Esophagus squamous epithelium (tissue), 5 donors: ENCODE measurements at regions not wholly inside any gene's neighbourhood (a gene's known extent, or its start where the extent isn't known, plus 50 kb on each side); places are given as distances from the start of the nearest gene placed in this dataset.

ENCODE experiments used
- DNase-seq: peaks from one replicate; lab custom pipeline; 2025; lab: John Stamatoyannopoulos, UW
- H3K27ac ChIP-seq, 4 donors: fragments of 200-600 bp; sonication (generic); one replicate each; pipeline ENCODE4 v1.5.1; 2016 to 2019; ENCODE audit warnings: mild to moderate bottlenecking in 1 of 4
- H3K27me3 ChIP-seq, 4 donors: fragments of 200-600 bp; sonication (generic); 1 replicate in 3 of 4; 2 replicates in 1 of 4; pipeline versions ENCODE4 v1.5.1 to v1.6.0; 2017 to 2021; ENCODE audit warnings: antibody characterized with exemption in 1 of 4
- H3K36me3 ChIP-seq, 3 donors: fragments of 200-600 bp; sonication (generic); one replicate each; pipeline ENCODE4 v1.5.1; 2016 to 2019
- H3K4me1 ChIP-seq, 3 donors: fragments of 200-600 bp; sonication (generic); one replicate each; pipeline ENCODE4 v1.5.1; 2017 to 2019
- H3K4me3 ChIP-seq, 4 donors: fragments of 200-600 bp; sonication (generic); 1 replicate in 3 of 4; 2 replicates in 1 of 4; pipeline ENCODE4 v1.5.1; 2016 to 2019; ENCODE audit warnings: mild to moderate bottlenecking in 2 of 4, moderate library complexity in 1 of 4
- H3K9me3 ChIP-seq, 3 donors: fragments of 200-600 bp; sonication (generic); one replicate each; pipeline ENCODE4 v1.5.1; 2016 to 2019
- POLR2A ChIP-seq, 4 donors: fragments of 450-650 bp; IDR thresholded peaks; one replicate each; pipeline ENCODE4 v1.6.1; 2017; ENCODE audit warnings: antibody characterized with exemption in 4 of 4, mild to moderate bottlenecking in 4 of 4, moderate library complexity in 3 of 4
- WGBS, 2 donors: methylation state at CpG; one replicate each; pipeline ENCODE4 v1.1.5; 2018; 5-methylcytosine and 5-hydroxymethylcytosine counted together
- intact Hi-C: fragments of 100-400 bp; cut with DNase I; formaldehyde crosslinking; loops from one replicate; pipeline ENCODE4 v1.15.0; 2022
- TF ChIP-seq, protein P1 (sequence below), 6 experiments: fragments of 450-650 bp in 4 of 6; fragments of 200-600 bp in 2 of 6; sonication (generic) in 2 of 6; IDR thresholded peaks; one replicate each; pipeline ENCODE4 v1.5.1; 2016 to 2019; ENCODE audit warnings: antibody characterized with exemption in 6 of 6, mild to moderate bottlenecking in 4 of 6, moderate library complexity in 4 of 6
- donor health status: DM: yes; HTN: yes; CAD: no.

DNA sequence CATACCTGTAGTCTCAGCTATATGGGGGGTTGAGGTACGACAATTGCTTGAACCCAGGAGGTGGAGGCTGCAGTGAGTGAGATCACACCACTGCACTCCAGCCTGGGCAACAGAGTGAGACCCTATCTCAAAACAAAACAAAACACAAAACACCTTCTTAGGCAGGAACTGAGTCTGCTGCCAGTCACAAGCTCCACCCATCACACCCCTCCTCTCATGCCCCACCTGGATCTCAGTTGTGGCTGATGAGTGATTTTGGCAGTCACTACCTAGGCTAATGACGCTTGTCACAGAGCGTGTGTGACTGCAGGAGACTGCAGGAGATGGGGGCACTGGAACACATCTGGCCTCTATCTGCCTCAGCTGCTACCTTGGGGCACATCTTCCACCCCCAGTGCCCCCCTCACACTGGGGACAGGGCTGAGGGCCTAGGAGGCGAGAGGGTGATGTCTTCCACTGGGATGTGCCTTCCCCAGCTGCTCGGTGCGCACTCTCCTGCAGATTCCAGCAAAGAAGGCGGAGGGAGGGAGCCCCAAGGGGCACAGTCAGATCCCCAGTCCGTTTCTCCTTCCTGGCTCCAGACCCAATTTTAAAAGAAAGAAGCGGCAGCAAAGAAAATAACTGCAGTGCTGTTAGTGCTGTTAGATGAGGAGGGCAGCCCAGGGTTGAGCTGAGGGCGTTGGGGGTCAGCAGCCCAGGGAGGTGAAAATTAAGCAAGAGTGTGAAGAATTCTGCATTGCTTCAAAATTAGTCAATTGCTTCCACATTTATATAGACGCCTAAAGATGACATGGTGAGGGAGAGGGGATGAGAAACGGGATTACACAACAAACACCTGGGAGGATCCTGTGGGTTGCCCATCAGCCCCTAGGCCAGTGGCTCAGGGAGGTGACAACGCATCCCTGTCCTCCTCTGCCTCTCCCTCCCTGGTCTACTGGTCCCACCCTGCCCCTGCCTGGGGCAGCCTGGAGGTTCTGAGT lies 143.6 kb upstream of the HAAO start:
- no peak for DNase-seq
- Histone ChIP-seq H3K27ac (peak overlapping the region; percentile 67 to 91 (median 77)), H3K27me3 (no peaks in the 10 kb centered on the region), H3K4me3 (no peak overlapping the region), H3K4me1 (peaks cover 30 to 89% (median 78%) of the 10 kb centered on the region in 3 donors), H3K9me3 (no peaks in the 10 kb centered on the region), H3K36me3 (no peaks in the 10 kb centered on the region)
- intact Hi-C loops = no loop called here
- TF ChIP-seq POLR2A (IDR thresholded peaks at IDR 0.05) = no peak
- TF ChIP-seq, protein P1, sequence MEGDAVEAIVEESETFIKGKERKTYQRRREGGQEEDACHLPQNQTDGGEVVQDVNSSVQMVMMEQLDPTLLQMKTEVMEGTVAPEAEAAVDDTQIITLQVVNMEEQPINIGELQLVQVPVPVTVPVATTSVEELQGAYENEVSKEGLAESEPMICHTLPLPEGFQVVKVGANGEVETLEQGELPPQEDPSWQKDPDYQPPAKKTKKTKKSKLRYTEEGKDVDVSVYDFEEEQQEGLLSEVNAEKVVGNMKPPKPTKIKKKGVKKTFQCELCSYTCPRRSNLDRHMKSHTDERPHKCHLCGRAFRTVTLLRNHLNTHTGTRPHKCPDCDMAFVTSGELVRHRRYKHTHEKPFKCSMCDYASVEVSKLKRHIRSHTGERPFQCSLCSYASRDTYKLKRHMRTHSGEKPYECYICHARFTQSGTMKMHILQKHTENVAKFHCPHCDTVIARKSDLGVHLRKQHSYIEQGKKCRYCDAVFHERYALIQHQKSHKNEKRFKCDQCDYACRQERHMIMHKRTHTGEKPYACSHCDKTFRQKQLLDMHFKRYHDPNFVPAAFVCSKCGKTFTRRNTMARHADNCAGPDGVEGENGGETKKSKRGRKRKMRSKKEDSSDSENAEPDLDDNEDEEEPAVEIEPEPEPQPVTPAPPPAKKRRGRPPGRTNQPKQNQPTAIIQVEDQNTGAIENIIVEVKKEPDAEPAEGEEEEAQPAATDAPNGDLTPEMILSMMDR (IDR thresholded peaks at IDR 0.05) = no peak
- 34 to 47% methylated on average over 10 of the region's 13 CpGs for WGBS, 2 donors

DNA sequence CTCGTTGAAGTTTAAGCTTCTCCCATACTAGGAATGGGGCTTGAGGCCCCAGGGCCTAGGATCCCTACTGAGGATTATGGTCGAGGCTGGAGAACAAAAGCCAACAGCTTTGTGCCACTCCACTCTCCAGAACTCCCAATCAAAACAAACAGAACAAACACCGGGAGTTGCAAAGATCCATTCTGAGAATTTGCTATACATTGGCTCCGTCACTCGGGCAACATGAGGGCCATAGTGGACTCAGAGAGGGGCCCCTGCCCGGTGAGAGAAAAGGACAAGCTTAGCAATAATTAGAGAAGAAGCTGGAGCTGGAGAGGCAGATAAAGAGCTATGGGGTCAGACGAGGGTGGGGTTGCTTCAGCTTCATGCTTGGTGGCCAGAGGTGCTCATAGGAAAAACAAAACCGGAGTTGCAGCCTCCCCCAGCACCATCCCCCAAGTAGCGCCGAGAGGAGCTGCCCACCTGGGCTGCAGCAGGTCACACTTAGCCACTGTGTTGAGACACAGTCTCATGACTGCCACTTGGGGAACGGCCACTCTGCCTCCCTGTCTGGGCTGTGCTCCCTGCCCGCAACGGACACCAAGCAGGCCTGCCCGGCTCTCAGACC lies 142.3 kb upstream of the HAAO start:
- 57 to 83% methylated on average over 11 of the region's 14 CpGs for WGBS, 2 donors
- no peak for TF ChIP-seq POLR2A (IDR thresholded peaks at IDR 0.05)
- TF ChIP-seq, protein P1 (IDR thresholded peaks at IDR 0.05) = no peak
- H3K27me3 ChIP-seq = no peaks in the 10 kb centered on the region
- no peak for DNase-seq
- intact Hi-C loops = no loop called here
- H3K36me3 ChIP-seq = no peaks in the 10 kb centered on the region
- peak overlapping the region; percentile 61 to 91 (median 74) for H3K27ac ChIP-seq
- H3K9me3 ChIP-seq = no peaks in the 10 kb centered on the region
- no peak overlapping the region for H3K4me3 ChIP-seq
- H3K4me1 ChIP-seq = peaks cover 35 to 96% (median 86%) of the 10 kb centered on the region in 3 donors

DNA sequence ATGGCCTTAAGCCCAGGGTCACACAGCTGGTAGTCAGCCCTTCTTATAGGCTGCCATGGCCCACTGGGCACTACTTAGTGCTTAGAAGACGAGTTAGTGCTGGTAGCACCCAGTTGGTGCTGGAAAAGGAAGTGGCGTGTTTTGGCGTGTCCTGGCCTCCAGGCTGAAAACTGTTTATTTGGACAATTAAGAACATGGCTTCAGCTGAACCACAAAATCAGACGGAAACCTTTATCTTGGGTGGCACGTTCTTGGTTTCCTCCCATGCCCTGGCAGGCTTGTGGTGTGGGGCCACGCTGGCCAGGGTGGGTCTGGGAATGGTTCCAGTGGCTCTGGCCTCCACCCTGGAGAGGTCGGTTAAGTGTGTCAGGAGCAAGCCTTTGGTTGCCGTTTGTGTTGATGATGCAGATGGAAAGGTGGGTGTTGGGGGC lies 141.5 kb upstream of the HAAO start:
- intact Hi-C loops = no loop called here
- no peak for TF ChIP-seq POLR2A (IDR thresholded peaks at IDR 0.05)
- TF ChIP-seq, protein P1 (IDR thresholded peaks at IDR 0.05) = no peak
- H3K27ac ChIP-seq = peak overlapping the region; percentile 61 to 91 (median 74)
- H3K36me3 ChIP-seq = no peaks in the 10 kb centered on the region
- no peak overlapping the region for H3K4me3 ChIP-seq
- H3K27me3 ChIP-seq = no peaks in the 10 kb centered on the region
- DNase-seq = no peak
- H3K9me3 ChIP-seq = no peaks in the 10 kb centered on the region
- H3K4me1 ChIP-seq = peaks cover 43 to 96% (median 88%) of the 10 kb centered on the region in 3 donors
- WGBS, 2 donors = 27 to 34% methylated on average over 5 to 7 of the region's 8 CpGs

DNA sequence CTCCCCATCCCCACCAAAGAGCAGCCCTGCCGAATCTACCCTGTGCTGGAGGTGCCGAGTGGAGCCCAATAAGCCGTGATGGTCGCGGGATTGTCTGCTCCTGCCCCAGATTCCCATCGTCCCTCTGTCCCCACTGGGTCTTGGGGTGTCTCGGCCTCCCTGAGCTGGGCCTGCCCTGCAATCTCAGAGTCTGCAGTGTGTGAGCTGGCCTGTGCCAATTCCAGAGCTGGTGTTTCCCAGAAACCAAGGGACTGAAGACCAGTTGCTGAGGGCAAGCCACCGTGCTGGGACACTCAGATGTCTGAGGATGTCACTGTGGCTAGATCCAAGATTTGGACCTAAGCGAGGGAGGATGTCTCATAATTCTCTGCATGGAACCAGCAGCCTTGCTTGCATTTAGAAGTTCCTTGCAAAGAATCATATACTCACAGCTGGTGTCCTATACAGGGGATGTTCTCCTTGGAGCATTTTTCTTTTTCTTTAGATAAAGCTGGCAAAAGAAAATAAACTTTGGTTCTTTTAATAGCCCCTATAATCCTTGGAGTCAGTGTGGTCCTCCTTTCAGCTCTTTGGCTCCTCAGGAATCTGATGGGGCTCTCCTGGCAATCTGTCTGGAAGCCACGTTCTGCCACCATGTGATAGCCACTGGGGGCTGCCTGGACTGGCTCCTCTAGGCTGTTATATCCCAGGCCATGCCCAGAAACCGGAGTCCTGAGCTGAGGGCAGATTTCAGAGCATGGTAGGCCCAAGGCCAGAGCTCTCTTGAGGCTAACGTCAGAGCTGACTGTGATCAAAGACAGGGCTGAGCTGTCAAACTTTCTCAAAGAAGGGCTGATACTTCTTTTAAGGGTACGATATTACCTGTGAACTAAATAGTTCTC lies 140.1 kb upstream of the HAAO start:
- H3K9me3 ChIP-seq = no peaks in the 10 kb centered on the region
- H3K4me1 ChIP-seq = peaks cover 54 to 100% (median 90%) of the 10 kb centered on the region in 3 donors
- TF ChIP-seq, protein P1 (IDR thresholded peaks at IDR 0.05) = no peak
- no peak for TF ChIP-seq POLR2A (IDR thresholded peaks at IDR 0.05)
- WGBS, 2 donors = 30 to 36% methylated on average over 4 to 5 of the region's 13 CpGs
- peak overlapping the region; percentile 61 to 91 (median 82) for H3K27ac ChIP-seq
- H3K36me3 ChIP-seq = no peaks in the 10 kb centered on the region
- no peaks in the 10 kb centered on the region for H3K27me3 ChIP-seq
- H3K4me3 ChIP-seq = no peak overlapping the region
- intact Hi-C loops = no loop called here
- DNase-seq = no peak
